OCI-LY1 (cell line): ENCODE measurements at regions not wholly inside any gene's neighbourhood (a gene's known extent, or its start where the extent isn't known, plus 50 kb on each side); places are given as distances from the start of the nearest gene placed in this dataset.

Experiments used
- H2AFZ ChIP-seq: fragments of 200-600 bp; sonication (generic), shearing (Covaris generic); 2 replicates; pipeline ENCODE4 v1.6.0; 2014; ENCODE audit warnings: antibody characterized with exemption, mild to moderate bottlenecking, low read length
- H3F3A ChIP-seq: fragments of 200-600 bp; sonication (generic), shearing (Covaris generic); 2 replicates; pipeline ENCODE4 v1.6.0; 2014; ENCODE audit warnings: mild to moderate bottlenecking, antibody characterized with exemption, low read length, moderate library complexity; ENCODE audit not compliant: insufficient read depth
- H3K27ac ChIP-seq: fragments of 200-600 bp; sonication (generic); 2 replicates; pipeline ENCODE4 v1.5.1; 2014; ENCODE audit warnings: low read length, mixed run types, mild to moderate bottlenecking, low read depth; ENCODE audit not compliant: poor library complexity, severe bottlenecking
- H3K27me3 ChIP-seq: fragments of 200-600 bp; sonication (generic); 2 replicates; pipeline ENCODE4 v1.6.0; 2014; ENCODE audit warnings: antibody characterized with exemption, mild to moderate bottlenecking, low read length, moderate library complexity; ENCODE audit not compliant: insufficient read depth
- H3K36me3 ChIP-seq: fragments of 200-600 bp; sonication (generic); 2 replicates; pipeline ENCODE4 v1.6.1; 2014; ENCODE audit warnings: mild to moderate bottlenecking, antibody characterized with exemption, low read length, moderate library complexity, mixed read lengths; ENCODE audit not compliant: insufficient read depth
- H3K4me1 ChIP-seq: fragments of 200-600 bp; sonication (generic); 2 replicates; pipeline ENCODE4 v1.5.1; 2014; ENCODE audit warnings: mild to moderate bottlenecking, low read length, moderate library complexity; ENCODE audit not compliant: insufficient read depth, severe bottlenecking
- H3K4me2 ChIP-seq: fragments of 200-600 bp; sonication (generic), shearing (Covaris generic); 2 replicates; pipeline ENCODE4 v1.6.1; 2014; ENCODE audit warnings: low read length
- H3K4me3 ChIP-seq: fragments of 200-600 bp; sonication (generic); 2 replicates; pipeline ENCODE4 v1.5.1; 2014; ENCODE audit warnings: low read length, low read depth, mild to moderate bottlenecking, mixed read lengths; ENCODE audit not compliant: poor library complexity, severe bottlenecking
- H3K79me2 ChIP-seq: fragments of 200-600 bp; shearing (Covaris generic); 2 replicates; pipeline ENCODE4 v1.6.1; 2016; ENCODE audit warnings: mixed run types, low read length, mixed read lengths; ENCODE audit not compliant: insufficient read depth
- H3K9ac ChIP-seq: fragments of 200-600 bp; sonication (generic), shearing (Covaris generic); 2 replicates; pipeline ENCODE4 v1.6.1; 2014; ENCODE audit warnings: mild to moderate bottlenecking, low read length, mixed read lengths
- H3K9me2 ChIP-seq: fragments of 200-600 bp; sonication (generic), shearing (Covaris generic); 2 replicates; pipeline ENCODE4 v1.6.1; 2014; ENCODE audit warnings: low read depth, mild to moderate bottlenecking, low read length, mixed read lengths
- H3K9me3 ChIP-seq: fragments of 200-600 bp; shearing (Covaris generic); 2 replicates; pipeline ENCODE4 v1.6.1; 2014; ENCODE audit warnings: low read length, mixed read lengths
- H4K20me1 ChIP-seq: fragments of 200-600 bp; sonication (generic), shearing (Covaris generic); 2 replicates; pipeline ENCODE4 v1.6.0; 2016; ENCODE audit warnings: mild to moderate bottlenecking, low read length; ENCODE audit not compliant: insufficient read depth
- CTCF ChIP-seq: fragments of 200-600 bp; sonication (generic), shearing (Covaris generic); IDR thresholded peaks from 2 replicates; pipeline ENCODE4 v1.5.1; 2017; ENCODE audit warnings: mild to moderate bottlenecking, antibody characterized with exemption, low read length, moderate library complexity, mixed read lengths
- EZH2 ChIP-seq: fragments of 200-600 bp; sonication (generic), shearing (Covaris generic); IDR thresholded peaks from 2 replicates; pipeline ENCODE4 v1.8.0; 2017; ENCODE audit warnings: borderline replicate concordance, mixed run types, mild to moderate bottlenecking, antibody characterized with exemption, low read length, moderate library complexity, mixed read lengths

- H3K4me2 ChIP-seq, result no peak overlapping the region
- no peaks in the 10 kb centered on the region for H3K36me3 ChIP-seq
- no peaks in the 10 kb centered on the region for H3K4me1 ChIP-seq
- no peaks in the 10 kb centered on the region for H4K20me1 ChIP-seq
- H3K9me2 ChIP-seq, result no peaks in the 10 kb centered on the region
- H3K79me2 ChIP-seq, result no peaks in the 10 kb centered on the region
- no peak for TF ChIP-seq EZH2
- TF ChIP-seq CTCF, result no peak
- H3K27me3 ChIP-seq, result no peaks in the 10 kb centered on the region
- H3K9ac ChIP-seq, result no peak overlapping the region
- H3F3A ChIP-seq, result no peaks in the 10 kb centered on the region
- no peak overlapping the region for H3K27ac ChIP-seq
- no peak overlapping the region for H3K4me3 ChIP-seq
- H2AFZ ChIP-seq, result no peak overlapping the region
- H3K9me3 ChIP-seq, result no peaks in the 10 kb centered on the region
Observed at GRCh38 chr4:147366164-147366563, 114.7 kb upstream of the EDNRA start.

DNA sequence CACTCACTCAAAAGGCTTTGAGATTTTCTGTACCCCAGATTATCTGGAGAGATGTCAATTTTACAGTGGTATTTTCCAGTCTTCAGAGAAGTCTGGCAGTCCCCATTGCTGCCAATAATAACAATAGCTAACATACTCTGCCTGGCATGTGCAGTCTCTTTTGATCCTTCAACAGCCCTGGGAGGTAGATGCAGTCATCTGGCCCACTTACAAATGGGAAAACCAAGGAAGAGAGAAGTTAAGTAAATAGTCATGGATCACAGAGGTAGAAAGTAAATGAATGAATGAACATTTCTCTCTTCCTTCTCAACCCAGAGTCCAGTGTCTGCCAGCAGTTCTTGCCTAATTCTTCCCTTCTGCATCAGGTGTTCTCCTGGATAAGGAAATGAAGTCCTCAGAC is 113.0 kb upstream of the EDNRA start:
- Histone ChIP-seq H3K36me3 (no peaks in the 10 kb centered on the region), H3K4me2 (no peak overlapping the region), H3K79me2 (no peaks in the 10 kb centered on the region), H3K4me1 (no peaks in the 10 kb centered on the region), H4K20me1 (no peaks in the 10 kb centered on the region), H3K9ac (no peak overlapping the region), H3F3A (no peaks in the 10 kb centered on the region), H2AFZ (no peak overlapping the region), H3K9me3 (no peaks in the 10 kb centered on the region), H3K9me2 (no peaks in the 10 kb centered on the region), H3K4me3 (no peak overlapping the region), H3K27me3 (no peaks in the 10 kb centered on the region), H3K27ac (no peak overlapping the region)
- no peak for TF ChIP-seq EZH2
- no peak for TF ChIP-seq CTCF

GRCh38 chr4:147368948-147369347 is 111.9 kb upstream of the EDNRA start:
- Histone ChIP-seq H3K4me2 (no peak overlapping the region), H3K9ac (no peak overlapping the region), H3K79me2 (no peaks in the 10 kb centered on the region), H3F3A (no peaks in the 10 kb centered on the region), H3K27me3 (no peaks in the 10 kb centered on the region), H3K4me1 (no peaks in the 10 kb centered on the region), H3K9me2 (no peaks in the 10 kb centered on the region), H3K36me3 (no peaks in the 10 kb centered on the region), H3K4me3 (no peak overlapping the region), H4K20me1 (no peaks in the 10 kb centered on the region), H2AFZ (no peak overlapping the region), H3K27ac (no peak overlapping the region), H3K9me3 (no peaks in the 10 kb centered on the region)
- no peak for TF ChIP-seq CTCF
- no peak for TF ChIP-seq EZH2
